Adrenal gland (tissue), 9 donors: ENCODE measurements at regions not wholly inside any gene's neighbourhood (a gene's known extent, or its start where the extent isn't known, plus 50 kb on each side); places are given as distances from the start of the nearest gene placed in this dataset.

Source experiments
- DNase-seq, 7 donors: peaks; one replicate each; pipeline ENCODE4 v3.0.0-alpha.2; 2019 to 2020
- H3K27ac ChIP-seq, 5 donors: fragments of 200-600 bp; sonication (generic) in 4 of 5; 1 replicate in 3 of 5; 2 replicates in 2 of 5; pipeline versions ENCODE4 v1.5.1 to v1.8.0; 2016 to 2020; ENCODE audit warnings: mild to moderate bottlenecking in 1 of 5
- H3K27me3 ChIP-seq: fragments of 200-600 bp; 2 replicates; pipeline ENCODE4 v1.8.0; 2021
- H3K36me3 ChIP-seq, 2 donors: fragments of 200-600 bp; replicated peaks in 1 of 2; 1 replicate in 1 of 2; 2 replicates in 1 of 2; pipeline versions ENCODE4 v1.5.1 to v1.8.0; 2018 to 2022
- H3K4me1 ChIP-seq, 2 donors: fragments of 200-600 bp; replicated peaks in 1 of 2; 1 replicate in 1 of 2; 2 replicates in 1 of 2; pipeline versions ENCODE4 v1.5.1 to v1.8.0; 2018 to 2021
- H3K4me3 ChIP-seq, 4 donors: fragments of 200-600 bp; sonication (generic) in 3 of 4; one replicate each; pipeline ENCODE4 v1.5.1; 2016 to 2018
- H3K9me3 ChIP-seq, 3 donors: fragments of 200-600 bp; sonication (generic) in 1 of 3; replicated peaks in 1 of 3; 1 replicate in 2 of 3; 2 replicates in 1 of 3; pipeline versions ENCODE4 v1.5.1 to v1.8.0; 2016 to 2021
- CTCF ChIP-seq, 6 experiments: fragments of 450-650 bp in 4 of 6; fragments of 200-600 bp in 2 of 6; sonication (generic) in 1 of 6; IDR thresholded peaks; 1 replicate in 5 of 6; 2 replicates in 1 of 6; pipeline versions ENCODE4 v1.5.1 to v1.8.0; 2016 to 2021; ENCODE audit warnings: antibody characterized with exemption in 6 of 6, mild to moderate bottlenecking in 2 of 6, moderate library complexity in 1 of 6
- POLR2A ChIP-seq, 2 donors: fragments of 450-650 bp; IDR thresholded peaks; one replicate each; pipeline ENCODE4 v1.6.1; 2017; ENCODE audit warnings: antibody characterized with exemption in 2 of 2, mild to moderate bottlenecking in 2 of 2, moderate library complexity in 1 of 2
- WGBS, 4 donors: extraction: QIAGEN DNeasy Blood & Tissue Kit in 2 of 4; methylation state at CpG; one replicate each; pipeline versions ENCODE4 v1.1.5 to v1.1.7; 2013 to 2017; 5-methylcytosine and 5-hydroxymethylcytosine counted together
- intact Hi-C, 2 donors: fragments of 100-400 bp; cut with DNase I; formaldehyde crosslinking; loops; one replicate each; pipeline versions ENCODE4 v1.14.1 to v1.15.0; 2022 to 2023
- donor health status: healthy with polysubstance abuse.
- donor health status: Bipolar disorder and iron deficiency.
- donor health status: DM: yes; HTN: yes; CAD: no.
- donor health status: DM: no; HTN: no; CAD: no.
- donor health status: DM: no; HTN: no; CAD: no.

- Histone ChIP-seq H3K36me3 (no peaks in the 10 kb centered on the region), H3K27me3 (peaks cover 2% of the 10 kb centered on the region), H3K9me3 (no peaks in the 10 kb centered on the region), H3K27ac (no peak overlapping the region), H3K4me1 (no peaks in the 10 kb centered on the region), H3K4me3 (no peak overlapping the region)
- DNase-seq: no peak
- WGBS, 4 donors: 86 to 92% (median 89%) methylated on average over 3 of the region's 3 CpGs
- TF ChIP-seq POLR2A (IDR thresholded peaks at IDR 0.05) (no peak), CTCF (IDR thresholded peaks at IDR 0.05) (no peak)
- intact Hi-C loops: no loop called here
These were observed 79.6 kb downstream of the RTP4 start for GRCh38 chr3:187447737-187448136.

- H3K4me1 ChIP-seq: no peaks in the 10 kb centered on the region
- DNase-seq: no peak
- H3K27me3 ChIP-seq: no peaks in the 10 kb centered on the region
- 84 to 90% (median 86%) methylated on average over 2 of the region's 2 CpGs for whole genome bisulfite sequencing, 4 donors
- no peak overlapping the region for H3K27ac ChIP-seq
- H3K36me3 ChIP-seq: no peaks in the 10 kb centered on the region
- TF ChIP-seq POLR2A (IDR thresholded peaks at IDR 0.05): no peak
- TF ChIP-seq CTCF (IDR thresholded peaks at IDR 0.05): no peak
- intact Hi-C loops: no loop called here
- no peaks in the 10 kb centered on the region for H3K9me3 ChIP-seq
- H3K4me3 ChIP-seq: no peak overlapping the region
These were observed 77.2 kb downstream of the RTP4 start for GRCh38 chr3:187445356-187445755.

GRCh38 chr3:187434524-187434923 lies 66.3 kb downstream of the RTP4 start:
- intact Hi-C loops: no loop called here
- no peak for DNase-seq
- no peak overlapping the region for H3K4me3 ChIP-seq
- no peaks in the 10 kb centered on the region for H3K36me3 ChIP-seq
- no peaks in the 10 kb centered on the region for H3K27me3 ChIP-seq
- 46 to 49% (median 47%) methylated on average over 2 of the region's 2 CpGs for WGBS, 4 donors
- no peaks in the 10 kb centered on the region for H3K4me1 ChIP-seq
- no peak for TF ChIP-seq POLR2A (IDR thresholded peaks at IDR 0.05)
- no peak for TF ChIP-seq CTCF (IDR thresholded peaks at IDR 0.05)
- H3K27ac ChIP-seq: no peak overlapping the region
- H3K9me3 ChIP-seq: no peaks in the 10 kb centered on the region

GRCh38 chr3:187430576-187430975 lies 62.4 kb downstream of the RTP4 start:
- no peak for DNase-seq
- H3K27me3 ChIP-seq: no peaks in the 10 kb centered on the region
- H3K4me3 ChIP-seq: no peak overlapping the region
- H3K4me1 ChIP-seq: no peaks in the 10 kb centered on the region
- no peak overlapping the region for H3K27ac ChIP-seq
- no peaks in the 10 kb centered on the region for H3K36me3 ChIP-seq
- intact Hi-C loops: no loop called here
- 39 to 47% (median 40%) methylated on average over 5 of the region's 5 CpGs for WGBS, 4 donors
- H3K9me3 ChIP-seq: no peaks in the 10 kb centered on the region
- no peak for TF ChIP-seq POLR2A (IDR thresholded peaks at IDR 0.05)
